Mesendoderm (in vitro differentiated cells): ENCODE measurements at regions not wholly inside any gene's neighbourhood (a gene's known extent, or its start where the extent isn't known, plus 50 kb on each side); places are given as distances from the start of the nearest gene placed in this dataset.

ENCODE experiments used
- DNase-seq: peaks from one replicate; pipeline ENCODE4 v3.0.0; 2013
- H2AK5ac ChIP-seq: 2 replicates; pipeline ENCODE4 v1.6.1; 2013; ENCODE audit warnings: low read length, inconsistent platforms
- H2BK120ac ChIP-seq: 2 replicates; pipeline ENCODE4 v1.6.1; 2013; ENCODE audit warnings: low read depth, mild to moderate bottlenecking, low read length, moderate library complexity, mixed read lengths
- H2BK15ac ChIP-seq: replicated peaks from 2 replicates; pipeline ENCODE4 v1.6.1; 2013; ENCODE audit warnings: low read depth, mild to moderate bottlenecking, moderate library complexity
- H2BK5ac ChIP-seq: 2 replicates; pipeline ENCODE4 v1.6.1; 2013; ENCODE audit warnings: low read length, inconsistent platforms
- H3K18ac ChIP-seq: 2 replicates; pipeline ENCODE4 v1.6.1; 2013; ENCODE audit warnings: mild to moderate bottlenecking, low read length, mixed read lengths
- H3K23ac ChIP-seq: one replicate; pipeline ENCODE4 v1.6.1; 2013; ENCODE audit warnings: low read length
- H3K27ac ChIP-seq: 2 replicates; pipeline ENCODE4 v1.5.1; 2013; ENCODE audit warnings: low read depth, mild to moderate bottlenecking, inconsistent platforms, low read length, moderate library complexity
- H3K27me3 ChIP-seq: 2 replicates; pipeline ENCODE4 v1.6.1; 2013; ENCODE audit warnings: low read length, control low read depth, mild to moderate bottlenecking, inconsistent platforms; ENCODE audit not compliant: insufficient read depth, poor library complexity
- H3K36me3 ChIP-seq: 2 replicates; pipeline ENCODE4 v1.6.1; 2013; ENCODE audit warnings: low read length, inconsistent platforms; ENCODE audit not compliant: control insufficient read depth, insufficient read depth
- H3K4ac ChIP-seq: one replicate; pipeline ENCODE4 v1.6.1; 2013; ENCODE audit warnings: low read depth, mild to moderate bottlenecking, low read length, moderate library complexity
- H3K4me1 ChIP-seq: 2 replicates; pipeline ENCODE4 v1.6.1; 2013; ENCODE audit warnings: low read depth, low read length, inconsistent platforms; ENCODE audit not compliant: control insufficient read depth
- H3K4me2 ChIP-seq: 2 replicates; pipeline ENCODE4 v1.6.1; 2013; ENCODE audit warnings: low read length
- H3K4me3 ChIP-seq: 2 replicates; pipeline ENCODE4 v1.5.1; 2013; ENCODE audit warnings: mild to moderate bottlenecking, low read length
- H3K56ac ChIP-seq: one replicate; pipeline ENCODE4 v1.6.1; 2013; ENCODE audit warnings: low read length
- H3K79me1 ChIP-seq: 2 replicates; pipeline ENCODE4 v1.6.1; 2013; ENCODE audit warnings: low read length, inconsistent platforms
- H3K79me2 ChIP-seq: 2 replicates; pipeline ENCODE4 v1.6.1; 2013; ENCODE audit warnings: mild to moderate bottlenecking, low read length; ENCODE audit not compliant: control insufficient read depth, insufficient read depth
- H3K9ac ChIP-seq: 2 replicates; pipeline ENCODE4 v1.6.1; 2013; ENCODE audit warnings: low read length, inconsistent platforms
- H4K5ac ChIP-seq: one replicate; pipeline ENCODE4 v1.6.1; 2013; ENCODE audit warnings: low read length
- H4K8ac ChIP-seq: one replicate; pipeline ENCODE4 v1.6.1; 2013; ENCODE audit warnings: low read depth, mild to moderate bottlenecking, control low read depth, low read length, moderate library complexity
- WGBS: extraction: QIAGEN DNeasy Blood & Tissue Kit; methylation state at CpG from one replicate; pipeline ENCODE4 v1.1.7; 2013; ENCODE audit warnings: low lambda C conversion rate, missing lambda C conversion rate; ENCODE audit not compliant: insufficient coverage; ENCODE audit errors: extremely low coverage; 5-methylcytosine and 5-hydroxymethylcytosine counted together

DNA sequence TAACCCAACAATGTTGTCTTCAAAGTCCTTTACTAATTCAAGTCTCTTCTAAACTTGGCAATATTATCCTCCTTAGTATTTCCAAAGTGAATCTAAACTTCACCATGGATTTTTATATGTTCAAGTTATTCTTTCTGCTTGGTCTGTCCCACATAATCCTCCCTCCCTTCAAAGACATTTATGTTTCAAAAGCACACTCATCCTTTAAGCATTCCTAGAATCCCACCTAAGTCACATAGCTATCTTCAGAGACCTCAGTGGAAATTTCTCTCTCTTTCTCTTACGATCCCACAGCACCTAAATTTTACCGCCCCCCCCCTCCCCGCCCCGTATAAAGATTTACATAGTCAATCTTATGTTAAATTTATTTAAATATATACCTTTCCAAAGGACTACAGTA lies 314.9 kb upstream of the GRIA3 start:
- Histone ChIP-seq H3K4me3 (no peak overlapping the region), H3K79me1 (no peaks in the 10 kb centered on the region), H2AK5ac (no peak overlapping the region), H3K56ac (no peak overlapping the region), H3K4me1 (no peaks in the 10 kb centered on the region), H3K27ac (no peak overlapping the region), H3K79me2 (no peaks in the 10 kb centered on the region), H4K8ac (no peak overlapping the region), H3K18ac (no peak overlapping the region), H3K27me3 (no peaks in the 10 kb centered on the region), H4K5ac (no peak overlapping the region), H3K4ac (no peak overlapping the region), H3K36me3 (no peaks in the 10 kb centered on the region), H2BK5ac (no peak overlapping the region), H3K9ac (no peak overlapping the region), H2BK15ac (no peak overlapping the region), H3K4me2 (no peak overlapping the region), H3K23ac (no peak overlapping the region), H2BK120ac (no peak overlapping the region)
- WGBS: no CpG with 5 or more reads among the region's 4 CpGs
- DNase-seq: no peak

DNA sequence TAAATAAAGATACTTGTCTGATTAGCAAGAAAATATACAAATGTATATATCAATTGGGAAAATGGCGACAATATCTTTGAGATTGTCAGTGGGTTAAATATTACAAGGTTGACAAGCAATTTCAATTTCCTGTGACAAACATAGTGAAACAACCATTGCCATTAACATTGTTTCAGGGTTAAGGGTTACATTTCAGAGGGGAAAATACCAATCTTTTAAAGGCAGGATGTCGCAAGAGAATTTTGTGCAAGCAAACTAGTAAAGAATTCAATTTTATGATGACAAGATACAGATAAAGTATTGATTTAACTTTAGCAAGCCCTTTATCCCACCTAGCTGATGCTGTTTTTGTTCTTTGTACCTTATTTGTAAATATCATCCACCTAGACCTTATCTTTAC lies 305.8 kb upstream of the GRIA3 start:
- H3K79me2 ChIP-seq: no peaks in the 10 kb centered on the region
- no peak overlapping the region for H3K4me2 ChIP-seq
- no peaks in the 10 kb centered on the region for H3K36me3 ChIP-seq
- no peak overlapping the region for H3K9ac ChIP-seq
- no peak overlapping the region for H3K23ac ChIP-seq
- H3K4me1 ChIP-seq: no peaks in the 10 kb centered on the region
- no peaks in the 10 kb centered on the region for H3K27me3 ChIP-seq
- H2BK15ac ChIP-seq: no peak overlapping the region
- no peak overlapping the region for H2BK120ac ChIP-seq
- H3K79me1 ChIP-seq: no peaks in the 10 kb centered on the region
- H4K5ac ChIP-seq: no peak overlapping the region
- WGBS: no CpG with 5 or more reads among the region's 2 CpGs
- H4K8ac ChIP-seq: no peak overlapping the region
- H3K4ac ChIP-seq: no peak overlapping the region
- no peak overlapping the region for H2AK5ac ChIP-seq
- H2BK5ac ChIP-seq: no peak overlapping the region
- H3K56ac ChIP-seq: no peak overlapping the region
- no peak overlapping the region for H3K18ac ChIP-seq
- no peak overlapping the region for H3K4me3 ChIP-seq
- no peak overlapping the region for H3K27ac ChIP-seq
- DNase-seq: no peak

DNA sequence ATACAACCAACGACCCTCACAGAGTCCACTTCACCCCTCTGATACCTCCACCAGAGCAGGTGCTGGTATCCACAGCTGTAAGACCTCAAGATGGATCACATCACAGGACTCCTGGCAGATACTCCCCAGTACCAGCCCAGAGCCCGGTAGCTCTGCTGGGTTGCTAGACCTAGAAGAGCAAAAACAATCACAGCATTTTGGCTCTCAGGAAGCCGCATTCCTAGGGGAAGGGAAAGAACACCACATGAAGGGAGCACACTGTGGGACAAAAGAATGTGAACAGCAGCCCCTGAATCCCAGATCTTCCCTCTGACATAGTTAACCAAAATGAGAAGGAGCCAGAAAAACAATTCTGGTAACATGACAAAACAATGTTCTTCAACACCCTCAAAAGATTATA lies 303.1 kb upstream of the GRIA3 start:
- H3K4me2 ChIP-seq: no peak overlapping the region
- H3K27ac ChIP-seq: no peak overlapping the region
- peak; percentile 25 for DNase-seq
- H2BK5ac ChIP-seq: no peak overlapping the region
- no peak overlapping the region for H4K8ac ChIP-seq
- H3K4me1 ChIP-seq: no peaks in the 10 kb centered on the region
- no peaks in the 10 kb centered on the region for H3K36me3 ChIP-seq
- H3K23ac ChIP-seq: no peak overlapping the region
- no CpG with 5 or more reads among the region's 3 CpGs for WGBS
- H3K27me3 ChIP-seq: no peaks in the 10 kb centered on the region
- H2AK5ac ChIP-seq: no peak overlapping the region
- H3K4ac ChIP-seq: no peak overlapping the region
- no peak overlapping the region for H3K4me3 ChIP-seq
- no peak overlapping the region for H3K18ac ChIP-seq
- no peak overlapping the region for H4K5ac ChIP-seq
- no peak overlapping the region for H2BK15ac ChIP-seq
- no peaks in the 10 kb centered on the region for H3K79me2 ChIP-seq
- H3K9ac ChIP-seq: no peak overlapping the region
- H2BK120ac ChIP-seq: no peak overlapping the region
- H3K56ac ChIP-seq: no peak overlapping the region
- no peaks in the 10 kb centered on the region for H3K79me1 ChIP-seq

DNA sequence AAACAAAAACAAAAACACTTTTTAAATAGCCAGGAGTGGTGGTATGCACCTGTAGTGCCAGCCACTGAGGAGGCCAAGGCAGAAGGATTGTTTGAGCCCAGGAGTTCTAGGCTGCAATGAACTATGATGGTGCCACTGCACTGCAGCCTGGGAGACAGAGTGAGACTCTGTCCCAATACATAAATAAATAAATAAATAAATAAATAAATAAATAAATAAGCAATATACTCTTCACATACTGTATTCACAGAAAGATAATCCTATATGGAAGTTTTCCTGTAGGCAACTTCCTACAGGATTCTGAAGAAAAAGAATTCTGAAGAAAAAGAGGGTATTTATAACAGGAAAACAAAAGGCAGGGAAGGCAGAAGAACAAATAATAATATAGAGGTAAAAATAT lies 293.3 kb upstream of the GRIA3 start:
- H3K79me2 ChIP-seq: no peaks in the 10 kb centered on the region
- H3K9ac ChIP-seq: no peak overlapping the region
- H3K18ac ChIP-seq: no peak overlapping the region

DNA sequence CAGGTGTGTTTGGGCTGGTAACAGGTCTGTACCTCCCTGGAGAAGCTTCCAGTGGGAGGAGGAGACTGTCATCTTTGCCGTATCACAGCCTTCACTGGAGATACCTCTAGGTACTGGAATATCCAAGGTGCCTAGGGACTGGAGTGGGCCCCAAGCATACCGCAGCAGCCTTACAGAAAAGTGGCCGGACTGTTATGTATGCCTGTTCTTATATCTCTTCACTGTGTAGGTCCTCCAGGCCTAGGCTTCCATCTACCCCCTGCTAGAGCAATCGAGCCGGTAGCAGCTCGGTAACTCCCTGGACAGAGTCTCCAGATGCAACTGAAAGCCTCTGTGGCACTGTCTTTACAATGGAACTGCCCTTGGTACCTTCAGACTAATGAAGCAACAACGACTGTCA lies 277.4 kb upstream of the GRIA3 start:
- Histone ChIP-seq H2BK120ac (no peak overlapping the region), H3K4ac (no peak overlapping the region), H3K9ac (no peak overlapping the region), H2BK15ac (no peak overlapping the region), H2BK5ac (no peak overlapping the region), H3K18ac (no peak overlapping the region), H3K79me1 (no peaks in the 10 kb centered on the region), H3K27me3 (no peaks in the 10 kb centered on the region), H2AK5ac (no peak overlapping the region), H4K5ac (no peak overlapping the region), H3K4me1 (no peaks in the 10 kb centered on the region), H4K8ac (no peak overlapping the region), H3K79me2 (no peaks in the 10 kb centered on the region), H3K36me3 (no peaks in the 10 kb centered on the region), H3K27ac (no peak overlapping the region), H3K23ac (no peak overlapping the region), H3K56ac (no peak overlapping the region), H3K4me2 (no peak overlapping the region), H3K4me3 (no peak overlapping the region)
- DNase-seq: no peak
- WGBS: no CpG with 5 or more reads among the region's 7 CpGs

More for the DNA sequence above, 293.3 kb upstream of the GRIA3 start:
- Histone ChIP-seq H3K27me3 (no peaks in the 10 kb centered on the region), H3K27ac (no peak overlapping the region), H2BK120ac (no peak overlapping the region), H3K4me2 (no peak overlapping the region), H3K56ac (no peak overlapping the region), H2BK15ac (no peak overlapping the region), H3K23ac (no peak overlapping the region), H3K79me1 (no peaks in the 10 kb centered on the region), H3K4me3 (no peak overlapping the region), H3K4me1 (no peaks in the 10 kb centered on the region), H3K4ac (no peak overlapping the region), H4K8ac (no peak overlapping the region), H3K36me3 (no peaks in the 10 kb centered on the region), H2AK5ac (no peak overlapping the region), H2BK5ac (no peak overlapping the region), H4K5ac (no peak overlapping the region)
- no peak for DNase-seq

DNA sequence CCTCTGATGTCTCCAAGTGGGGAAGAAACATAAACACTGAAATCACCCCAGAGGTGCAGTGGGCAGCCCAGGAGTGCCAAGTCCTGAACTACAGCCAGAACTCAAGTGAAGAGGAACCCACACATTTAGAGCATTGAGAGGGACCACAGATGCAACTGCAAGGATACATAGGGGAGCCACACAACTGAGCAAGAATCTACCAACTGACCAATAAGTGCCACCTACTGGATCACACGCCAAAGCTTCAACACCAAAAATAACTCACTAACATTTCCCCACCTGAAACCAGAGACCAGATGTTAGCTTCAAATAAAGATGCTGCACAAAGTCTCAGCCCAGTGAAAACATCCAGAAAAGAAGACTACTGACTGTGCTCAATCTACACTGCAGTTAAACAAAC lies 276.7 kb upstream of the GRIA3 start:
- WGBS: no CpG with 5 or more reads among the region's 1 CpG

More for the DNA sequence above, 276.7 kb upstream of the GRIA3 start:
- Histone ChIP-seq H3K27ac (no peak overlapping the region), H3K4me3 (no peak overlapping the region), H2AK5ac (no peak overlapping the region), H2BK15ac (no peak overlapping the region), H3K79me2 (no peaks in the 10 kb centered on the region), H3K4me2 (no peak overlapping the region), H3K4me1 (no peaks in the 10 kb centered on the region), H3K36me3 (no peaks in the 10 kb centered on the region), H2BK120ac (no peak overlapping the region), H2BK5ac (no peak overlapping the region), H3K23ac (no peak overlapping the region), H3K27me3 (no peaks in the 10 kb centered on the region), H4K5ac (no peak overlapping the region), H3K18ac (no peak overlapping the region), H3K79me1 (no peaks in the 10 kb centered on the region), H4K8ac (no peak overlapping the region), H3K4ac (no peak overlapping the region), H3K56ac (no peak overlapping the region), H3K9ac (no peak overlapping the region)
- DNase-seq: no peak
